OCI-LY7 (cell line): ENCODE measurements at regions not wholly inside any gene's neighbourhood (a gene's known extent, or its start where the extent isn't known, plus 50 kb on each side); places are given as distances from the start of the nearest gene placed in this dataset.
"Not testable (repeated sequence)": the region's sequence is repeated elsewhere in the genome, so short reads cannot be mapped to it uniquely, and the experiment has no call there.

Experiments
- BruUV-seq: library from RNA; stranded (reverse); fragments of 400-500 nt; replicated peaks from 2 replicates; lab custom pipeline; 2021; lab: Mats Ljungman, UMichigan
- CTCF ChIA-PET: fragments of 300-600 bp; sonication (Branson Sonifier 250); formaldehyde crosslinking; loops from one replicate; lab custom pipeline; 2022; ENCODE audit warnings: antibody characterized with exemption; ENCODE audit not compliant: unreplicated experiment; lab: Charles Lee
- POLR2A ChIA-PET: fragments of 300-600 bp; sonication (Branson Sonifier 250); formaldehyde crosslinking; loops from one replicate; lab custom pipeline; 2022; ENCODE audit warnings: antibody characterized with exemption; lab: Charles Lee
- DNase-seq: peaks from one replicate; pipeline ENCODE4 v3.0.0-alpha.2; 2015; ENCODE audit warnings: low spot score
- H2AFZ ChIP-seq: fragments of 200-600 bp; sonication (generic), shearing (Covaris generic); 2 replicates; pipeline ENCODE4 v1.6.1; 2014; ENCODE audit warnings: mild to moderate bottlenecking, antibody characterized with exemption, low read length, moderate library complexity
- H3K27ac ChIP-seq: fragments of 200-600 bp; sonication (generic); 2 replicates; pipeline ENCODE4 v1.5.1; 2014; ENCODE audit warnings: mixed run types, low read depth, mild to moderate bottlenecking, moderate library complexity, low read length, inconsistent platforms; ENCODE audit not compliant: poor library complexity, severe bottlenecking
- H3K36me3 ChIP-seq: fragments of 200-600 bp; sonication (generic); 2 replicates; pipeline ENCODE4 v1.6.1; 2014; ENCODE audit warnings: mild to moderate bottlenecking, antibody characterized with exemption, low read length, moderate library complexity, mixed read lengths; ENCODE audit not compliant: insufficient read depth
- H3K4me1 ChIP-seq: fragments of 200-600 bp; sonication (generic); 2 replicates; pipeline ENCODE4 v1.5.1; 2014; ENCODE audit warnings: mild to moderate bottlenecking, low read length; ENCODE audit not compliant: insufficient read depth, poor library complexity, severe bottlenecking
- H3K4me2 ChIP-seq: fragments of 200-600 bp; sonication (generic); 2 replicates; pipeline ENCODE4 v1.6.1; 2014; ENCODE audit warnings: mild to moderate bottlenecking, low read length
- H3K4me3 ChIP-seq: fragments of 200-600 bp; sonication (generic); 2 replicates; pipeline ENCODE4 v1.5.1; 2014; ENCODE audit warnings: mild to moderate bottlenecking, low read depth, low read length; ENCODE audit not compliant: poor library complexity, severe bottlenecking
- H3K79me2 ChIP-seq: fragments of 200-600 bp; sonication (generic); 2 replicates; pipeline ENCODE4 v1.6.1; 2016; ENCODE audit warnings: low read depth, mild to moderate bottlenecking, low read length, moderate library complexity, mixed read lengths; ENCODE audit not compliant: insufficient read depth
- H3K9me2 ChIP-seq: fragments of 200-600 bp; sonication (generic); 2 replicates; pipeline ENCODE4 v1.6.1; 2016; ENCODE audit warnings: mild to moderate bottlenecking, low read length, mixed read lengths; ENCODE audit not compliant: insufficient read depth
- H3K9me3 ChIP-seq: fragments of 200-600 bp; sonication (generic); 2 replicates; pipeline ENCODE4 v1.6.1; 2014; ENCODE audit warnings: mild to moderate bottlenecking, mixed run types, low read length, mixed read lengths
- H4K20me1 ChIP-seq: fragments of 200-600 bp; sonication (generic); 2 replicates; pipeline ENCODE4 v1.6.1; 2014; ENCODE audit warnings: mild to moderate bottlenecking, antibody characterized with exemption, low read length, moderate library complexity, mixed read lengths; ENCODE audit not compliant: insufficient read depth
- CTCF ChIP-seq: fragments of 200-600 bp; sonication (generic); conservative IDR thresholded peaks from 2 replicates; pipeline ENCODE4 v1.5.1; 2014; ENCODE audit warnings: mild to moderate bottlenecking, antibody characterized with exemption, low read length, moderate library complexity, mixed read lengths
- EZH2phosphoT487 ChIP-seq: fragments of 200-600 bp; sonication (generic); IDR thresholded peaks from 2 replicates; pipeline ENCODE4 v1.6.1; 2018; ENCODE audit warnings: low read depth, borderline replicate concordance, mild to moderate bottlenecking, mixed run types, antibody characterized with exemption, low read length, moderate library complexity, mixed read lengths
- intact Hi-C: fragments of 100-400 bp; cut with micrococcal nuclease; formaldehyde crosslinking; loops from one replicate; pipeline ENCODE4 v1.10.0; 2022; ENCODE audit not compliant: unreplicated experiment

DNA sequence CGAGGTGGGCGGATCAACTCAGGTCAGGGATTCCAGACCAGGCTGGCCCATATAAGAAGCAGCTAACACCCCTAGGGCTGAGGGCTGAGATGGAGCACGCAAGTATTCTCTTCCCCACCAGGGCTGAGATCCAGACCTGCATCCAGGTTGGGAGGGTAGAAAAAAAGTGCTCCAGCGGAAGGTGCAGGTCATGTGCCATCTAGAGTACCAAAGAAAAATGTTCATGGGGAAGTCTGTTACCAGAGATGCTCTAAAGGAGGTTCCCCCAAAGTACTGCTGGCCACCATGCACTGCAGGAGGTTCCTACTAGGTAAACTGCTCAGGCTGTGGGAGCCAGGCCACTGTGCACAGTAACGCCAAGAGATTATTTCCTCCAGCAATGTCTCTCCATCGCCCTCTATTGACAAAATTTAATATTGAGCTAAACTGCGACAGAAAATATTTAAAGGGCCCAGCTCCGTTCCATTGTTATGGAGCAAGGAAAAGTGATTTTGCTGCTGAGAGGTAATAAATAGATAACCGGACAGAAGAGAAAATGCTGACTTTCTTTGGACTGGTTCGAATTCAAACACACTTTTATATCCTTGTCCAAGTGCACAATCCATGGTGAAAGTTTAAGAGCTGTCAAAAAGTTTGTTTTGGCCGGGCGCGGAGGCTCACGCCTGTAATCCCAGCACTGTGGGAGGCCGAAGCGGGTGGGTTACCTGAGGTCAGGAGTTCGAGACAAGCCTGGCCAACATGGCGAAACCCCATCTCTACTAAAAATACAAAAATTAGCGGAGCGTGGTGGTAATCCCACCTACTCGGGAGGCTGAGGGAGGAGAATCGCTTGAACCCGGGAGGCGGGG lies 159.9 kb downstream of the OR2B2 start:
- Histone ChIP-seq H3K9me2 (no peaks in the 10 kb centered on the region), H3K27ac (peak overlapping the region; percentile 71), H3K4me1 (peaks cover 11% of the 10 kb centered on the region), H3K36me3 (no peaks in the 10 kb centered on the region), H3K9me3 (no peaks in the 10 kb centered on the region), H3K4me2 (peak overlapping the region; percentile 78), H2AFZ (peak overlapping the region; percentile 90), H4K20me1 (no peaks in the 10 kb centered on the region), H3K4me3 (peak overlapping the region; percentile 77), H3K79me2 (no peaks in the 10 kb centered on the region)
- POLR2A ChIA-PET: interaction anchor here (0.5 to 1.2 kb wide), 10 partner anchors 25 to 605 kb away, joined by 3 to 12 read pairs (median 3); a partner anchor contains a TSS
- CTCF ChIA-PET: interaction anchor here (0.6 to 1.0 kb wide), 6 partner anchors 20 to 593 kb away, joined by 3 to 5 read pairs (median 4); no protein-coding TSS in a partner anchor
- TF ChIP-seq CTCF (peak; percentile 85), EZH2phosphoT487 (no peak)
- intact Hi-C loops: loop anchor here (1.0 to 5.0 kb wide), 6 partner anchors 57 to 440 kb away; partner anchors contain the start of gene POM121L2
- no TSS peak for BruUV-seq
- peak; percentile 82 for DNase-seq

DNA sequence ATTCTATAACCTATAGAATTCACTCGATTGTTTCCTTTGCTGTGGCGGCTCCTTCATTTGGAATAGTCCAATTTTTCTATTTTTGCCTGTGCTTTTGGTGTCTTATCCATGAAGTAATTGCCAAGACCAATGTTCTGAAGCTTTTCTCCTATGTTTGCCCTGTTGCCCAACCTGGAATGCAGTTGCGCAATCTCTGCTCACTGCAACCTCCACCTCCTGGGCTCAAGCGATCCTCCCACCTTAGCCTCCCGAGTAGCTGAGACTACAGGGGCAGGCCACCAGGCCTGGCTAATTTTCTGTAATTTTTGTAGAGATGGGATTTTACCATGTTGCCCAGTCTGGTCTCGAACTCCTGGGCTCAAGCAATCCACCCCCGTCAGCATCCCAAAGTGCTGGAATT lies 163.5 kb downstream of the OR2B2 start:
- H3K4me1 ChIP-seq: no peaks in the 10 kb centered on the region
- H3K4me2 ChIP-seq: no peak overlapping the region
- H3K9me3 ChIP-seq: no peaks in the 10 kb centered on the region
- no peak overlapping the region for H3K27ac ChIP-seq
- no peak overlapping the region for H3K4me3 ChIP-seq
- DNase-seq: no peak
- ChIA-PET CTCF (no interaction called here), POLR2A (no interaction called here)
- no TSS peak for BruUV-seq
- TF ChIP-seq CTCF (no peak), EZH2phosphoT487 (no peak)
- H4K20me1 ChIP-seq: no peaks in the 10 kb centered on the region
- no peaks in the 10 kb centered on the region for H3K9me2 ChIP-seq
- no peak overlapping the region for H2AFZ ChIP-seq
- no peaks in the 10 kb centered on the region for H3K36me3 ChIP-seq
- intact Hi-C loops: no loop called here
- H3K79me2 ChIP-seq: no peaks in the 10 kb centered on the region

DNA sequence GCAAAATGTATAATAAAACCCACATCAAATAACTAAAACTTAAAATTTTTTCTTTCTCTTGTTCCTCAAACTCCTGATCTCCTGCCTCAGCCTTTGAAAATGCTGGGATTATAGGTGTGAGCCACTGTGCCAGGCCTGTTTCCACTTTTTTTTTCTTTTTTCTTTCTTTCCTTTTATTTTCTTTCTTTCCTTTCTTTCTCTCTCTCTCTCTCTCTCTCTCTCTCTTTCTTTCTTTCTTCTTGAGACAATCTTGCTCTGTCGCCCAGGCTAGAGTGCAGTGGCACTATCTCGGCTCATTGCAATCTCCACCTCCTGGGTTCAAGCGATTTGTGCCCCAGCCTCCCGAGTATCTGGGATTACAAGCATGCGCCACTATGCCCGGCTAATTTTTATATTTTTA lies 164.6 kb downstream of the OR2B2 start:
- Histone ChIP-seq H3K79me2 (no peaks in the 10 kb centered on the region), H3K9me2 (no peaks in the 10 kb centered on the region), H3K9me3 (no peaks in the 10 kb centered on the region), H3K27ac (no peak overlapping the region), H4K20me1 (no peaks in the 10 kb centered on the region), H3K4me2 (no peak overlapping the region), H3K36me3 (no peaks in the 10 kb centered on the region), H3K4me1 (no peaks in the 10 kb centered on the region), H2AFZ (no peak overlapping the region), H3K4me3 (no peak overlapping the region)
- POLR2A ChIA-PET: no interaction called here
- no peak for DNase-seq
- TF ChIP-seq CTCF (no peak), EZH2phosphoT487 (no peak)
- intact Hi-C loops: no loop called here
- BruUV-seq: no TSS peak
- CTCF ChIA-PET: no interaction called here

GRCh38 chr6:27746860-27747259 lies 165.3 kb downstream of the OR2B2 start:
- POLR2A ChIA-PET, H3K36me3 ChIP-seq, CTCF ChIA-PET, H3K4me3 ChIP-seq, H3K9me2 ChIP-seq, intact Hi-C loops, H3K4me2 ChIP-seq, H3K27ac ChIP-seq, H3K9me3 ChIP-seq, H2AFZ ChIP-seq, H3K4me1 ChIP-seq, H4K20me1 ChIP-seq, BruUV-seq, H3K79me2 ChIP-seq, DNase-seq: not testable (repeated sequence)
